ENCODE measurements at regions not wholly inside any gene's neighbourhood (a gene's known extent, or its start where the extent isn't known, plus 50 kb on each side); places are given as distances from the start of the nearest gene placed in this dataset.

GRCh38 chr2:236859908-236860307 lies 225.8 kb upstream of the COPS8 start:
- DNase-seq: peak; percentile 17
- WGBS, 2 donors: 78 to 79% methylated on average over 7 of the region's 7 CpGs
- no peaks in the 10 kb centered on the region for H3K27me3 ChIP-seq
- intact Hi-C loops (cut with DNase I): no loop called here
- no peaks in the 10 kb centered on the region for H3K36me3 ChIP-seq
- no peak overlapping the region for H3K4me3 ChIP-seq
- no peak for TF ChIP-seq CTCF (IDR thresholded peaks at IDR 0.05)
- no peak for TF ChIP-seq POLR2AphosphoS5 (IDR thresholded peaks at IDR 0.05)
- TF ChIP-seq EP300 (IDR thresholded peaks at IDR 0.05): no peak
- TF ChIP-seq POLR2A (IDR thresholded peaks at IDR 0.05): no peak
- no peaks in the 10 kb centered on the region for H3K9me3 ChIP-seq
- H3K27ac ChIP-seq: no peak overlapping the region
- H3K4me1 ChIP-seq: no peaks in the 10 kb centered on the region

GRCh38 chr2:236861196-236861875 lies 224.4 kb upstream of the COPS8 start:
- peak; percentile 18 for DNase-seq
- H3K4me1 ChIP-seq: no peaks in the 10 kb centered on the region
- intact Hi-C loops (cut with DNase I): no loop called here

GRCh38 chr2:236861944-236862343 lies 223.7 kb upstream of the COPS8 start:
- Histone ChIP-seq H3K4me1 (no peaks in the 10 kb centered on the region), H3K9me3 (no peaks in the 10 kb centered on the region), H3K27me3 (no peaks in the 10 kb centered on the region), H3K27ac (no peak overlapping the region), H3K4me3 (no peak overlapping the region), H3K36me3 (no peaks in the 10 kb centered on the region)
- TF ChIP-seq POLR2AphosphoS5 (IDR thresholded peaks at IDR 0.05) (no peak), POLR2A (IDR thresholded peaks at IDR 0.05) (no peak), CTCF (IDR thresholded peaks at IDR 0.05) (no peak), EP300 (IDR thresholded peaks at IDR 0.05) (no peak)
- intact Hi-C loops (cut with DNase I): no loop called here
- no peak for DNase-seq
- WGBS, 2 donors: 89 to 94% methylated on average over 2 of the region's 2 CpGs

More at GRCh38 chr2:236861196-236861875, 224.4 kb upstream of the COPS8 start:
- no peak overlapping the region for H3K27ac ChIP-seq
- no peaks in the 10 kb centered on the region for H3K27me3 ChIP-seq
- H3K4me3 ChIP-seq: no peak overlapping the region
- no peaks in the 10 kb centered on the region for H3K9me3 ChIP-seq
- 79 to 84% methylated on average over 8 of the region's 8 CpGs for WGBS, 2 donors
- no peaks in the 10 kb centered on the region for H3K36me3 ChIP-seq
- no peak for TF ChIP-seq CTCF (IDR thresholded peaks at IDR 0.05)
- no peak for TF ChIP-seq EP300 (IDR thresholded peaks at IDR 0.05)
- TF ChIP-seq POLR2A (IDR thresholded peaks at IDR 0.05): no peak
- no peak for TF ChIP-seq POLR2AphosphoS5 (IDR thresholded peaks at IDR 0.05)

- no peaks in the 10 kb centered on the region for H3K36me3 ChIP-seq
- H3K27me3 ChIP-seq: no peaks in the 10 kb centered on the region
- no peaks in the 10 kb centered on the region for H3K9me3 ChIP-seq
- intact Hi-C loops (cut with DNase I): no loop called here
- DNase-seq: peak; percentile 25
- no peak for TF ChIP-seq EP300 (IDR thresholded peaks at IDR 0.05)
- no peak for TF ChIP-seq POLR2AphosphoS5 (IDR thresholded peaks at IDR 0.05)
- no peak for TF ChIP-seq POLR2A (IDR thresholded peaks at IDR 0.05)
- no peak for TF ChIP-seq CTCF (IDR thresholded peaks at IDR 0.05)
- no peak overlapping the region for H3K27ac ChIP-seq
- no peak overlapping the region for H3K4me3 ChIP-seq
- H3K4me1 ChIP-seq: no peaks in the 10 kb centered on the region
- 81 to 91% methylated on average over 2 of the region's 2 CpGs for WGBS, 2 donors
These were observed 223.2 kb upstream of the COPS8 start for GRCh38 chr2:236862526-236862925.
